NCI-H524 treated with DMSO at 0.1 percent for 48 hours (cell line): ENCODE measurements at regions not wholly inside any gene's neighbourhood (a gene's known extent, or its start where the extent isn't known, plus 50 kb on each side); places are given as distances from the start of the nearest gene placed in this dataset.
"Not testable (repeated sequence)": the region's sequence is repeated elsewhere in the genome, so short reads cannot be mapped to it uniquely, and the experiment has no call there.

ENCODE experiments used
- DNase-seq: peaks from one replicate; lab custom pipeline; 2025; lab: John Stamatoyannopoulos, UW

GRCh38 chr11:114805431-114805830, 127.1 kb downstream of the NXPE2 start:
- DNase-seq, result not testable (repeated sequence)

GRCh38 chr11:114811971-114812370, 133.6 kb downstream of the NXPE2 start:
- no peak for DNase-seq

GRCh38 chr11:114812733-114813132, 134.4 kb downstream of the NXPE2 start:
- DNase-seq, result no peak

- DNase-seq, result no peak
Observed at GRCh38 chr11:114813189-114813718, 134.9 kb downstream of the NXPE2 start.

- DNase-seq, result no peak
Observed at GRCh38 chr11:114815176-114815575, 136.8 kb downstream of the NXPE2 start.

- DNase-seq, result no peak
Observed at GRCh38 chr11:114815761-114816160, 137.4 kb downstream of the NXPE2 start.

GRCh38 chr11:114816791-114817190, 138.5 kb downstream of the NXPE2 start:
- DNase-seq, result peak; percentile 14

GRCh38 chr11:114818382-114818781, 140.1 kb downstream of the NXPE2 start:
- DNase-seq, result no peak

- no peak for DNase-seq
Observed at GRCh38 chr11:114819028-114819427, 140.7 kb downstream of the NXPE2 start.

- DNase-seq, result peak; percentile 42
Observed at GRCh38 chr11:114820621-114821020, 142.3 kb downstream of the NXPE2 start.

GRCh38 chr11:114821621-114822412, 143.5 kb downstream of the NXPE2 start:
- no peak for DNase-seq

GRCh38 chr11:114826910-114827442, 148.6 kb downstream of the NXPE2 start:
- DNase-seq, result no peak

GRCh38 chr11:114827736-114828135, 149.4 kb downstream of the NXPE2 start:
- DNase-seq, result no peak

GRCh38 chr11:114832532-114833125, 154.3 kb downstream of the NXPE2 start:
- DNase-seq, result no peak

GRCh38 chr11:114836161-114836560, 157.8 kb downstream of the NXPE2 start:
- DNase-seq, result no peak

GRCh38 chr11:114844896-114845295, 166.6 kb downstream of the NXPE2 start:
- DNase-seq, result no peak

- DNase-seq, result no peak
Observed at GRCh38 chr11:114845766-114846415, 167.6 kb downstream of the NXPE2 start.

- peak; percentile 29 for DNase-seq
Observed at GRCh38 chr11:114846416-114846791, 168.1 kb downstream of the NXPE2 start.

- peak; percentile 99 for DNase-seq
Observed at GRCh38 chr11:114847306-114847975, 169.1 kb downstream of the NXPE2 start.

- no peak for DNase-seq
Observed at GRCh38 chr11:114848027-114848426, 169.7 kb downstream of the NXPE2 start.

- no peak for DNase-seq
Observed at GRCh38 chr11:114857281-114857680, 179.0 kb downstream of the NXPE2 start.

GRCh38 chr11:114864896-114865295, 186.6 kb downstream of the NXPE2 start:
- no peak for DNase-seq
